ENCODE measurements at regions not wholly inside any gene's neighbourhood (a gene's known extent, or its start where the extent isn't known, plus 50 kb on each side); places are given as distances from the start of the nearest gene placed in this dataset.

DNA sequence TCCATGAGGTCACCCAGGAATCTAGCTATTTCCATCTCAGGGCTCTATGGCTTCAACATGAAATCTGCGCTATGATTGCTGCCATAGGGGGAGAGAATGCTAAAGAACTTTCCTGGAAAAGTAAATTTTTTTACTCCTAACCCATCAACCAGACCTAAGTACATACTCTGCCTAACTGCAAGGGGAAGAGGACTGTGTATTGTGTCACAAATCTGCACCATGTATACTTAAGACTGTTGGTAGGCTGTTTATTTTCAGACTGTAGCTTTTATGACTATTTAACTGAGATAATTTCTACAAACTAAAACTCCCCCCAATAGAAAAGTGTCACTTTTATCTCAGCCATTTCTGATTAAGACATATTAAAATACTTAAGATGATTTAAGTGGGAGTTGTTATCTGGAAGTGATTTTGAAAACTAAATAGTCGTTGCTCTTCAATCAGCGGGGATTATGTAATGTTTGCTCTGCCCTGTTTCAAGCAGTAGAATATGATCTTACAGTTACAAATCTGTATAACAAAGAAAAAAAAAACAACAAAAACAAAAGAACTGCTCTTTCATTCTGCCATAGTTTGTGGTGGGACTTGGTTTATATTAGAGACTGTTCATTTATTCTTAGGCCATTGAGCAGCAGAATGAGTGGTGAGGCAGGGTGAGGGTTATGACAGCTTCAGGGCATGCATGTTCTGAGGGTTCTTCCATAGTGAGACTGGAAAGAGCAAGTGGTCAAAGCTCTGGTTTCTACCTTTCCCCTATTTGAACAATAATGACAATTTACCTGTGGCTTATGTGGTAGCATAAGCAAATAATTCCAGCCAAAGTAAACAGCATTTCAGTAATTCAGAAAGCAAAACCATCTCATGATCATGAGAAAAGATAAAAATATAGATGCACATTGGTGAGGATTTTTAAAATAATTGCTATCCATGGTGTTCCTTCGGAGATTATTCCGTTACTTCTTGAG, 126.3 kb upstream of the CEP162 start:
- no peaks in the 10 kb centered on the region for H3K4me1 Mint-ChIP-seq
- CTCF ChIA-PET, result no interaction called here
- POLR2A ChIA-PET, result no interaction called here
- H3K27ac Mint-ChIP-seq, result no peak overlapping the region
- no peaks in the 10 kb centered on the region for H3K9me3 Mint-ChIP-seq (ENCODE audit: low read depth)
- H3K27me3 Mint-ChIP-seq, result no peaks in the 10 kb centered on the region
- ATAC-seq (no peak), DNase-seq (no peak)
- H3K4me3 Mint-ChIP-seq, result no peak overlapping the region
- H3K36me3 Mint-ChIP-seq (ENCODE audit: low read depth), result no peaks in the 10 kb centered on the region
- intact Hi-C loops (cut with DNase I, micrococcal nuclease), result no loop called here

DNA sequence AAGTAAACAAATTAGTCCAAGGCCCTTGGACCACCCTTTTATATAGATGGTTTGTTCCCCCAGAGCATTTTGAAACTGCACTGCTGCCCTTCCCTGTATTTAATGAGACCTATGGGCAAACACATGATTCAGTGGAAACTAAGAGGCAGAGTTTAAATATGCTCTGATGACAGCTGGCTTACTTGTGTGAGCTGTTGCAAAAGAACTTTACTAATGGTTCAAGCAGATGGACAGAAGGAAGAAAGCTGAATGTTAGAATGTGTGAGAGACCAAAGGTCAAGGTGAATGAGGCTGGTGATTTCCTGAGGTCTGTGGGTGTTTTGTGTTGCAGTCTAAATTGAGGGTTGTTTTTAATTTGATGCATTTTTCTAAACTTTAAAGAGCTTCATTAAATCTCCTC, 123.0 kb upstream of the CEP162 start:
- intact Hi-C loops (cut with DNase I, micrococcal nuclease), result no loop called here
- ATAC-seq, result no peak
- no peak for DNase-seq
- ChIA-PET POLR2A (no interaction called here), CTCF (no interaction called here)
- no peaks in the 10 kb centered on the region for H3K27me3 Mint-ChIP-seq
- H3K9me3 Mint-ChIP-seq (ENCODE audit: low read depth), result no peaks in the 10 kb centered on the region
- no peak overlapping the region for H3K4me3 Mint-ChIP-seq
- H3K27ac Mint-ChIP-seq, result no peak overlapping the region
- H3K36me3 Mint-ChIP-seq (ENCODE audit: low read depth), result no peaks in the 10 kb centered on the region
- H3K4me1 Mint-ChIP-seq, result no peaks in the 10 kb centered on the region

DNA sequence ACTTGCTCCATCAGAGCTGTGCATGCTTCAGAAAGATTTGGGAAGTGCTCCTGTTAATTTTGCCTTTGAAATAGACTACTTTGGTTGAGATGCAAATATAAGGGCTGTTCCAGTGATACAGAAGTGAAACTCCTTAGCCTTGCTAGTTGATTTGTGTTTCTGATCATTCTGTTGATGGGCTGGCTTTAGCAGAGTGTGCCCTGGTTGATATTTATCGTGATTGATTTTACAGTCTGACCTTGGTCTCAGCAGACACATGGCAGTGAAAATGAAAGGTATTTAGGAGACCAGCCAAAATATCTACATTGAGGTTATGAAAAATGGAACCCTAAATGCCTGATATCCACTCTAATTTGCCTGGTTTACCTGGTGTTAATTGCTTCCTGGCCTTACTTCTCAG, 122.1 kb upstream of the CEP162 start:
- intact Hi-C loops (cut with DNase I, micrococcal nuclease), result no loop called here
- ChIA-PET CTCF (no interaction called here), POLR2A (no interaction called here)
- no peak overlapping the region for H3K27ac Mint-ChIP-seq
- no peak for DNase-seq
- H3K27me3 Mint-ChIP-seq, result no peaks in the 10 kb centered on the region
- H3K36me3 Mint-ChIP-seq (ENCODE audit: low read depth), result no peaks in the 10 kb centered on the region
- H3K9me3 Mint-ChIP-seq (ENCODE audit: low read depth), result no peaks in the 10 kb centered on the region
- H3K4me3 Mint-ChIP-seq, result no peak overlapping the region
- no peak for ATAC-seq
- H3K4me1 Mint-ChIP-seq, result no peaks in the 10 kb centered on the region

DNA sequence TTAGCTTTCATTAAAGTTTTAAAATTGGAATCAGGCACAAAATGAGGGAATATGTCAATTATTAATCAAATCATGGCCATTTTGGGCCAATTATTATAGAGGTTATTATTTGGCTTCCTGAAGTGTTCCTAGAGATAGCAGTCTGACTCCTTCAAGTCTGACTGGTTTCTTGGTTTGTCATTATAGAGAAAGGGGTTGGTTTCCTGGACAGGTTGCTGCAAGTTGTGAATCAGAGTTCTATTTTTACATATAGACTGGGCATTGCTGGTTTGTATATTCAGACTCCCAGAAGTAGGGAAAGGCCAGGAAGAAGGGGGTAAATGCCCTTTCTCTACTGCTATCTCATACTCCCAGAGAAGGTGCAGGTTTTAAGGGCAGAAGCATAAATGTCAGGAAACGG, 121.4 kb upstream of the CEP162 start:
- CTCF ChIA-PET, result no interaction called here
- Mint-ChIP-seq H3K4me3 (no peak overlapping the region), H3K27me3 (no peaks in the 10 kb centered on the region), H3K27ac (no peak overlapping the region), H3K4me1 (no peaks in the 10 kb centered on the region), H3K9me3 (ENCODE audit: low read depth) (no peaks in the 10 kb centered on the region), H3K36me3 (ENCODE audit: low read depth) (no peaks in the 10 kb centered on the region)
- POLR2A ChIA-PET, result no interaction called here
- ATAC-seq, result no peak
- DNase-seq, result no peak
- intact Hi-C loops (cut with DNase I, micrococcal nuclease), result no loop called here

DNA sequence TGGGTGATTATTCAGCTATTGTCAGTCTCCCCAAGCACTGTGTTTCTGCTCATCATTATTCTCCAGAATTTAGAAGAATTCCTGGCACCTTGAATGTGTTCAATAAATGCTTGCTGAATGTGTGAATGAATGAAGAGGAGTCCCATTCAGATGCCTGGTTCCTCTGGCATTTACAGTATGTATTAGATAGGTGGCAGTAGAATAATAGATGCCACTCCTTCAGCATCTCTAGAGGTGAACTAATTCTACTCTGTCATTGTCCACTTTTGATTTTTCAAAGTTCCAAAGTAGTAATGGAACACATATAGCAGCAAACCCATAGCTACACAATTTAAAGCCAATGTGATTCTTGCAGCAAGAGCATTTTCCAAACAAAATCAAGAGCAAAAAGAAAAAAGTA, 118.9 kb upstream of the CEP162 start:
- DNase-seq (no peak), ATAC-seq (no peak)
- POLR2A ChIA-PET, result no interaction called here
- Mint-ChIP-seq H3K9me3 (ENCODE audit: low read depth) (no peaks in the 10 kb centered on the region), H3K27ac (no peak overlapping the region), H3K4me1 (no peaks in the 10 kb centered on the region), H3K36me3 (ENCODE audit: low read depth) (no peaks in the 10 kb centered on the region), H3K27me3 (no peaks in the 10 kb centered on the region), H3K4me3 (no peak overlapping the region)
- CTCF ChIA-PET, result no interaction called here
- intact Hi-C loops (cut with DNase I, micrococcal nuclease), result no loop called here

DNA sequence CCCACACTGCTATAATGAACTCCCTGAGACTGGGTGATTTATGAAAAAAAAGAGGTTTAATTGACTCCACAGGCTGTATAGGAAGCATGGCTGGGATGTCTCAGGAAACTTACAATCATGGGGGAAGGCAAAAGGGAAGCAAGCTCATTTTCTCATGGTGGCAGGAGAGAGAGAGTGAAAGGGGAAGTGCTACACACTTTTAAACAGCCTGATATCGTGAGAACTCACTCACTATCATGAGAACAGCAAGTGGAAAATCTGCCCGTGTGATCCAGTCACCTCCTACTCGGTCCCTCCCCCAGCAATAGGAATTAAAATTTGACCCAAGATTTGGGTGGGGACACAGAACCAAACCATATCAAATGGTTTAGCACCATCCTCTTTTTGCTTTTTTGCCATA, 116.6 kb upstream of the CEP162 start:
- CTCF ChIA-PET, result no interaction called here

DNA sequence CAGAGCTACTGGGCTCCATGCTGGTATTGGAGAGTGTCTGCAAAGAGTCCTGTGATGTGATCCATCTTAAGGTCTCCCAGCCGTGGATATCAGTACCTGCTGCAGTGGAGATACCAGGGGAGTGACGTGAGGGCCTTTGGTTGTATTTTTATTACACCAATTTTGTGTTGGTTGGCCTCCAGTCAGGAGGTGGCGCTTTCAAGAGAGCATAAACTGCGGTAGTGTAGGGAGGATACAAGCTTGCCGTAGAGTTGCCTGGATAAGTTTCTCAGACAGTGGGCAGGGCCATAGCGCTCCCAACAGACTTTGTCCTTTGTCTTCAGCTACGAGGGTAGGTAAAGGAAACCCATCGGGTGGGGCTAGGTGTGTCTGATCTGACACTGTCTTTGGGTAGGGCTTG, 113.0 kb upstream of the CEP162 start:
- H3K27me3 Mint-ChIP-seq, result no peaks in the 10 kb centered on the region
- no peak overlapping the region for H3K27ac Mint-ChIP-seq
- ChIA-PET CTCF (no interaction called here), POLR2A (no interaction called here)
- no peak for DNase-seq
- intact Hi-C loops (cut with DNase I, micrococcal nuclease), result no loop called here
- no peaks in the 10 kb centered on the region for H3K4me1 Mint-ChIP-seq
- no peak for ATAC-seq
- H3K9me3 Mint-ChIP-seq (ENCODE audit: low read depth), result peaks cover 7% of the 10 kb centered on the region
- H3K36me3 Mint-ChIP-seq (ENCODE audit: low read depth), result no peaks in the 10 kb centered on the region
- H3K4me3 Mint-ChIP-seq, result no peak overlapping the region

More for the DNA sequence above, 116.6 kb upstream of the CEP162 start:
- POLR2A ChIA-PET, result no interaction called here
- no peaks in the 10 kb centered on the region for H3K27me3 Mint-ChIP-seq
- H3K4me1 Mint-ChIP-seq, result no peaks in the 10 kb centered on the region
- no peaks in the 10 kb centered on the region for H3K36me3 Mint-ChIP-seq (ENCODE audit: low read depth)
- H3K9me3 Mint-ChIP-seq (ENCODE audit: low read depth), result no peaks in the 10 kb centered on the region
- H3K4me3 Mint-ChIP-seq, result no peak overlapping the region
- intact Hi-C loops (cut with DNase I, micrococcal nuclease), result no loop called here
- H3K27ac Mint-ChIP-seq, result no peak overlapping the region
- no peak for DNase-seq
- ATAC-seq, result no peak

DNA sequence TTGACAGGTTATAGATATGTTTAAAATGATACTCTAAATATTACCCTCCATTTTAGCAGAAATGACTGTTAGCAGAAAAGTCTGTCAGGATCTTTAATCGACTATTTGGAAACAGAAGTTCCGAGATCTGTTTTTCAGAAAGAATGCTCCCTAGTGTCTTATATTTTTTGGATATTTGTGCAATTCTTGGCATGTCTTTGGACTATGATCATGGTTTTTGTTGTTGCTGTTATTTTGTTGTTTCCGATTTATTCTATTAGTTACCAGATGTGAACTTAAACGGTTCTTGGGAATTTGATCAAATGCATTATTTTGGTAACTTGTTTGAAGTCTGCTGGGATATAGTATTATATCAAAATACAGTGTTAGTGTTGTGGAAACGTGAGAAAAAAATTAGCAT, 106.4 kb upstream of the CEP162 start:
- Mint-ChIP-seq H3K27me3 (no peaks in the 10 kb centered on the region), H3K36me3 (ENCODE audit: low read depth) (no peaks in the 10 kb centered on the region), H3K27ac (no peak overlapping the region), H3K9me3 (ENCODE audit: low read depth) (peaks cover 7% of the 10 kb centered on the region), H3K4me1 (no peaks in the 10 kb centered on the region), H3K4me3 (no peak overlapping the region)
- ChIA-PET CTCF (no interaction called here), POLR2A (no interaction called here)
- ATAC-seq (no peak), DNase-seq (no peak)
- intact Hi-C loops (cut with DNase I, micrococcal nuclease), result no loop called here

DNA sequence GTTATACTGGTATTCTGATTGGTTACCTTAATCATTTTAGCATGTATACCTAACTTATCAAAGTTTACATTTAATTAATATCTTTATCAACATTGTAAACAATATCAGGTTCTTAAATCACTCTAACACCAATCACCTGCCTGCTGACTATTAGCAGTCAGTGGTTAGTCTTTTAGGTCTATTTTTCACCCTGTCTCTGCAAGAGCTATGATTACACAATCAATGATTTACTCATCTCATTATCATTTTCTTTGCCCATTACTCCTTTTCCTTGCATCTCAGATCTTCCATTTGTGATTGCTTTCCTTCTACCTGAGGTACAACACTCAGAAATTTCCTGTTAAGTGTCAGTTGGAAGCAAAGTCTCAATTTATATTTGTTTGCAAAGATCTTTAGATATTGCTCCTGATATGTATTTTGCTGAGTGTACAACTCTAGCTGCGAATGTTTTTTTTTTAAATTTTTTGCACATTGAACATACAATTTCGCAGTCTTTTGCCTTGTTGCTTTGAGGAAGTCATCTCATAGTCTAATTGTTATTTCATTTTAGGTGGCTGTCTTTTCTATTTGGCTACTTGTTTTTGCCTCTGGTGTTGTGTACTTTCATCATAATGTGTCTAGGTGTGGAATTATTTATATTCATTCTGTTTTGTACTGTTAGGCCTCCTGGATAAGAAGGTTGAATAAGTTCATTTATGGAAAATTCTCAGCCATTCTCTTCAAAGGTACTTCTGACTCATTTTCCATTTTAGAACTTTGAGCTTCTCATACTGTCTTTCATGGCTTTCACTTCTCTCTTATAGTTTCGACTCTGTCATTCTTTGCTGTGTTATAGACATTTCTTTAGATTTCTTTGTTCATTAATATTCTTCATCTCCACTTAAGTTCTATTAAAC, 104.9 kb upstream of the CEP162 start:
- Mint-ChIP-seq H3K27ac (no peak overlapping the region), H3K4me3 (no peak overlapping the region), H3K27me3 (no peaks in the 10 kb centered on the region), H3K9me3 (ENCODE audit: low read depth) (peaks cover 4% of the 10 kb centered on the region), H3K4me1 (no peaks in the 10 kb centered on the region), H3K36me3 (ENCODE audit: low read depth) (no peaks in the 10 kb centered on the region)
- ChIA-PET CTCF (no interaction called here), POLR2A (no interaction called here)
- DNase-seq (no peak), ATAC-seq (no peak)
- intact Hi-C loops (cut with DNase I, micrococcal nuclease), result no loop called here

DNA sequence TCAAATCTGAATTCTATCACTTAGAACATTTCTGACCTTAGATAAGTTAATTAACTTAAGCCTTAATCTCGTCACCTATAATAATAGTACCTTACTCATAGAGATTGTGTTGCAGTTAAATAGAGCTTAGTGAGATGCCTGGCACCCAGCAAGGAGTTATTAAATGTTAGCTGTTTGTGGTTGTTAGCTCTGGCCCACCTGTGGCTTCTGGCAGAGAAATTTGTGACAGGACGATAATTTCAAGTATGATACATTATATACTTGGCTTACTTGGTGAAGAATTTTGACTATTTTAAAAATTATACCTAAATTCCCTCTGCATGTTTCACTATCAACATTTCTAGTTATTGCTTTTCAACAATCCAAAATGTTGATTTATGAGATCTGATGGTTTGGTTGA, 102.9 kb upstream of the CEP162 start:
- intact Hi-C loops (cut with DNase I, micrococcal nuclease), result no loop called here
- no peaks in the 10 kb centered on the region for H3K9me3 Mint-ChIP-seq (ENCODE audit: low read depth)
- ATAC-seq (no peak), DNase-seq (no peak)
- H3K27me3 Mint-ChIP-seq, result no peaks in the 10 kb centered on the region
- no peaks in the 10 kb centered on the region for H3K36me3 Mint-ChIP-seq (ENCODE audit: low read depth)
- POLR2A ChIA-PET, result no interaction called here
- CTCF ChIA-PET, result no interaction called here
- no peak overlapping the region for H3K4me3 Mint-ChIP-seq
- no peaks in the 10 kb centered on the region for H3K4me1 Mint-ChIP-seq
- H3K27ac Mint-ChIP-seq, result no peak overlapping the region

DNA sequence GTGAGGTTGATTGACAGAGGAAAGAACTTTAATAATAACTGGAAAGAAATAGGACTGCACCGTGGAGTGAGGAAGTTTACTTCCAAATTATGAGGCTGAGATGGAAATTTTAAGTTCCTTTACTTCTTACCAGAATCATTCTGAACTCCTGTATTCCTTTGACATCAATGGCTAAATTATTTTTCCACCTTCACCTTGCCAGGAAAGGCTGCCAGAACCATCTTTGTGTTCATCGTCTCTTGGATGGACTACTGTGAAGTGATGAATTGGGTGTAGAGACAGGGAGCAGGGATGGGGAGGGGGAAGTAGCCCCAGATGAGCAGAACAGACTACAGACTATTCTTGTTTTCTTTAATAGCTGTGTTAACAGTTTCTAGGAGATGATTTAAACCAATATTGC, 102.1 kb upstream of the CEP162 start:
- DNase-seq, result no peak
- POLR2A ChIA-PET, result no interaction called here
- no peak for ATAC-seq
- H3K27ac Mint-ChIP-seq, result no peak overlapping the region
- no peaks in the 10 kb centered on the region for H3K36me3 Mint-ChIP-seq (ENCODE audit: low read depth)
- CTCF ChIA-PET, result no interaction called here
- H3K27me3 Mint-ChIP-seq, result no peaks in the 10 kb centered on the region
- H3K4me1 Mint-ChIP-seq, result no peaks in the 10 kb centered on the region
- H3K9me3 Mint-ChIP-seq (ENCODE audit: low read depth), result no peaks in the 10 kb centered on the region
- intact Hi-C loops (cut with DNase I, micrococcal nuclease), result no loop called here
- no peak overlapping the region for H3K4me3 Mint-ChIP-seq

DNA sequence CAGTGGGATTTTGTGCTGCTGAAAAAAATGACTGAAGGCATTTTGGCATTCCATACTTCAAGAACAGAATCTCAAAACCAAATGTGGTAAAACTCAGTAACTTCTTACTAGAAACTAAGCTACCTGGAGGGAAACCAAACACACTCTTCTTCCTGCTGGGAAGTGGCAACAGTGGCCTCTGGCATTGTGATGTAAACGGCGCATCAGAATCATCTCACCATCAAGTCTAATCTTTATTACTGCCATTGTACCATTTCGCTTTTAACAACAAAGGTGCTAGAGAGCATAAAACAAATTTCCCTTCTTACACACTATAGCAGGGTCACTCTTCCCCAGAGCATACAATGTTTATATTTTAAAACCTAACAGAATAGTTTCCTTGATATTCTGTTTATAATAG, 101.6 kb upstream of the CEP162 start:
- Mint-ChIP-seq H3K4me1 (no peaks in the 10 kb centered on the region), H3K27ac (no peak overlapping the region), H3K27me3 (no peaks in the 10 kb centered on the region), H3K9me3 (ENCODE audit: low read depth) (no peaks in the 10 kb centered on the region), H3K36me3 (ENCODE audit: low read depth) (no peaks in the 10 kb centered on the region), H3K4me3 (no peak overlapping the region)
- POLR2A ChIA-PET, result no interaction called here
- ATAC-seq, result no peak
- intact Hi-C loops (cut with DNase I, micrococcal nuclease), result no loop called here
- DNase-seq, result no peak
- CTCF ChIA-PET, result no interaction called here
